Tibial nerve (tissue), 4 donors: ENCODE measurements at regions not wholly inside any gene's neighbourhood (a gene's known extent, or its start where the extent isn't known, plus 50 kb on each side); places are given as distances from the start of the nearest gene placed in this dataset.
"Not testable (repeated sequence)": the region's sequence is repeated elsewhere in the genome, so short reads cannot be mapped to it uniquely, and the experiment has no call there.

Source experiments
- DNase-seq, 2 donors: peaks; one replicate each; pipeline ENCODE4 v3.0.0-alpha.2; 2019; ENCODE audit warnings: low spot score in 2 of 2
- H3K27ac ChIP-seq, 4 donors: fragments of 200-600 bp; sonication (generic) in 3 of 4; one replicate each; pipeline ENCODE4 v1.5.1; 2017 to 2019; ENCODE audit warnings: mild to moderate bottlenecking in 1 of 4
- H3K27me3 ChIP-seq, 2 donors: fragments of 200-600 bp; sonication (generic) in 1 of 2; one replicate each; pipeline versions ENCODE4 v1.5.1 to v1.6.0; 2017 to 2019
- H3K36me3 ChIP-seq, 3 donors: fragments of 200-600 bp; sonication (generic); one replicate each; pipeline ENCODE4 v1.5.1; 2018 to 2019
- H3K4me1 ChIP-seq, 4 donors: fragments of 200-600 bp; sonication (generic) in 3 of 4; one replicate each; pipeline ENCODE4 v1.5.1; 2017 to 2019
- H3K4me3 ChIP-seq, 4 donors: fragments of 200-600 bp; sonication (generic) in 3 of 4; one replicate each; pipeline ENCODE4 v1.5.1; 2017 to 2019; ENCODE audit warnings: mild to moderate bottlenecking in 1 of 4, moderate library complexity in 1 of 4
- H3K9me3 ChIP-seq, 4 donors: fragments of 200-600 bp; sonication (generic) in 3 of 4; one replicate each; pipeline ENCODE4 v1.5.1; 2017 to 2019
- EP300 ChIP-seq, 2 donors: sonication (generic); formaldehyde crosslinking; IDR thresholded peaks; one replicate each; pipeline ENCODE4 v1.6.1; 2017; ENCODE audit warnings: antibody characterized with exemption in 2 of 2, mild to moderate bottlenecking in 1 of 2
- POLR2A ChIP-seq, 2 donors: fragments of 450-650 bp; IDR thresholded peaks; one replicate each; pipeline ENCODE4 v1.6.1; 2017; ENCODE audit warnings: antibody characterized with exemption in 2 of 2, mild to moderate bottlenecking in 2 of 2, moderate library complexity in 2 of 2
- WGBS, 2 donors: methylation state at CpG; one replicate each; pipeline ENCODE4 v1.1.5; 2018; 5-methylcytosine and 5-hydroxymethylcytosine counted together
- TF ChIP-seq, protein P1 (sequence below), 5 experiments: fragments of 200-600 bp in 3 of 5; fragments of 450-650 bp in 2 of 5; sonication (generic) in 3 of 5; IDR thresholded peaks; one replicate each; pipeline ENCODE4 v1.5.1; 2016 to 2019; ENCODE audit warnings: antibody characterized with exemption in 5 of 5, mild to moderate bottlenecking in 3 of 5, moderate library complexity in 2 of 5

DNA sequence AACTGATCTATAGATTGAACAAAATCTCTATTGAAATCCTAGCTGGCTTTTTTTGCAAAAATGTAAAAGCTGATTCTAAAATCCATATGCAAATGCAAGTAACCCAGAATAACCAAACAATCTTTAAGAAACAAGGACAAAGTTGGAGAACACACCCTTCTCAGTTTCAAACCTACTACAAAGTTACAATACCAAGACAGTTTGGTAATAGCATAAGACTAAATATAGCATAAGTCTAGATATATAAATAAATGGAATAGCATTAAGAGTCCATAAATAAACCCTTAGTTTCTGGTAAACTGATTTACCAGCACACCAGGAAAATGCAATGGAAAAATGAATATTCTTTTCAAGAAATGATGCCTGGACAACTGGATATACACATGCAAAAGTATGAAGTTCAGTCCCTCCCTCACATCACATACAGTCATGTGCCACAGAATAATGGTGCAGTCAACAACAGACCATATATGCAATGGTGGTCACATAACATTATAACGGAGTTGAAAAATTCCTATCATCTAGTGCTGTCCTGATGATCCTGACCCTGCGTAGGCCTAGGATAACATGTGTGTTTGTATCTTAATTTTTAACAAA, 94.5 kb upstream of the GRIN2B start:
- 46 to 93% methylated on average over 2 of the region's 2 CpGs for WGBS, 2 donors
- TF ChIP-seq, protein P1, sequence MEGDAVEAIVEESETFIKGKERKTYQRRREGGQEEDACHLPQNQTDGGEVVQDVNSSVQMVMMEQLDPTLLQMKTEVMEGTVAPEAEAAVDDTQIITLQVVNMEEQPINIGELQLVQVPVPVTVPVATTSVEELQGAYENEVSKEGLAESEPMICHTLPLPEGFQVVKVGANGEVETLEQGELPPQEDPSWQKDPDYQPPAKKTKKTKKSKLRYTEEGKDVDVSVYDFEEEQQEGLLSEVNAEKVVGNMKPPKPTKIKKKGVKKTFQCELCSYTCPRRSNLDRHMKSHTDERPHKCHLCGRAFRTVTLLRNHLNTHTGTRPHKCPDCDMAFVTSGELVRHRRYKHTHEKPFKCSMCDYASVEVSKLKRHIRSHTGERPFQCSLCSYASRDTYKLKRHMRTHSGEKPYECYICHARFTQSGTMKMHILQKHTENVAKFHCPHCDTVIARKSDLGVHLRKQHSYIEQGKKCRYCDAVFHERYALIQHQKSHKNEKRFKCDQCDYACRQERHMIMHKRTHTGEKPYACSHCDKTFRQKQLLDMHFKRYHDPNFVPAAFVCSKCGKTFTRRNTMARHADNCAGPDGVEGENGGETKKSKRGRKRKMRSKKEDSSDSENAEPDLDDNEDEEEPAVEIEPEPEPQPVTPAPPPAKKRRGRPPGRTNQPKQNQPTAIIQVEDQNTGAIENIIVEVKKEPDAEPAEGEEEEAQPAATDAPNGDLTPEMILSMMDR (IDR thresholded peaks at IDR 0.05) = no peak
- TF ChIP-seq EP300 (IDR thresholded peaks at IDR 0.05) = no peak
- TF ChIP-seq POLR2A (IDR thresholded peaks at IDR 0.05) = no peak
- no peak for DNase-seq

DNA sequence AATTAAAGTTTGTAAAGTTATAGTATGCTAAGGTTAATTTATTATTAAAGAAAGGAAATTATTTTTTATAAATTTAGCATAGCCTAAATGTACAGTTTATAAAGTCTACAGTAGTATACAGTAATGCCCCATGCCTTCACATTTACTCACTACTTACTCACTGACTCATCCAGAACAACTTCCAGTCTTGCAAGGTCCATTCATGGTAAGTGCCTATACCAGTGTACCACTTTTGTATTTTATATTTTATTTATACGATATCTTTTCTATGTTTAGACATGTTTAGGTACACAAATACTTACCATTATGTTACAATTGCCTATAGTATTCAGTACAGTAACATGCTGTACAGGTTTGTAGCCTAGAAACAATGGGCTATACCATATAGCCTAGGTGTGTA, 95.1 kb upstream of the GRIN2B start:
- DNase-seq = no peak
- no peaks in the 10 kb centered on the region for H3K36me3 ChIP-seq
- H3K4me3 ChIP-seq = no peak overlapping the region
- peaks cover 0 to 21% (median 1%) of the 10 kb centered on the region in 4 donors for H3K9me3 ChIP-seq
- H3K4me1 ChIP-seq = no peaks in the 10 kb centered on the region
- no peaks in the 10 kb centered on the region for H3K27me3 ChIP-seq
- 90 to 98% methylated on average over 1 of the region's 1 CpG for WGBS, 2 donors
- H3K27ac ChIP-seq = no peak overlapping the region
- TF ChIP-seq EP300 (IDR thresholded peaks at IDR 0.05) = no peak
- no peak for TF ChIP-seq POLR2A (IDR thresholded peaks at IDR 0.05)
- TF ChIP-seq, protein P1 (IDR thresholded peaks at IDR 0.05) = no peak

More for the DNA sequence above, 94.5 kb upstream of the GRIN2B start:
- H3K27ac ChIP-seq = no peak overlapping the region
- no peaks in the 10 kb centered on the region for H3K4me1 ChIP-seq
- H3K27me3 ChIP-seq = no peaks in the 10 kb centered on the region
- no peak overlapping the region for H3K4me3 ChIP-seq
- H3K9me3 ChIP-seq = peaks cover 0 to 21% (median 1%) of the 10 kb centered on the region in 4 donors
- no peaks in the 10 kb centered on the region for H3K36me3 ChIP-seq

- Histone ChIP-seq H3K27me3 (no peaks in the 10 kb centered on the region), H3K36me3 (no peaks in the 10 kb centered on the region), H3K4me1 (no peaks in the 10 kb centered on the region), H3K9me3 (no peaks in the 10 kb centered on the region), H3K4me3 (no peak overlapping the region), H3K27ac (no peak overlapping the region)
- TF ChIP-seq EP300 (IDR thresholded peaks at IDR 0.05) (no peak), POLR2A (IDR thresholded peaks at IDR 0.05) (no peak)
- TF ChIP-seq, protein P1 (IDR thresholded peaks at IDR 0.05) = no peak
- no peak for DNase-seq
Observed at GRCh38 chr12:14086838-14087237, 105.4 kb upstream of the GRIN2B start.

DNA sequence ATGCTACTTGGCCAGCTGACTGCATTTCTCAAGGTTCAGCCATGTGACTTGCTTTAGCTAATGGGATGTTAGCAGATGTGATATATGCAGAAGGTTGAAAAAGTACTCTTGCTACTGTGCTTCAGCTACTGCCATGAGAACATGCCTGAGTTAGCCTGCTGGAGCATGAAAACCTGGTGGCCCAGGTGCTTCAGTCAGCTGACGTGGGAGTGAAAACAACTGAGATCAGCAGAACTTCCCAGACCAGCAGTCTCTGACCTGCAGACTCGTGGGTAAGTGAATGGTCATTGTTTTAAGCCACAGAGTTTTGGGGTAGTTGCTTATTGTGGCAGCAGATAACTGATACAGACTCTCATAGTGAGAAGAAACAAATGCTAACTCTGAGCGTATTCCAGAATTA, 118.6 kb upstream of the GRIN2B start:
- no peak for DNase-seq
- no peak overlapping the region for H3K27ac ChIP-seq
- H3K27me3 ChIP-seq = no peaks in the 10 kb centered on the region
- no peaks in the 10 kb centered on the region for H3K36me3 ChIP-seq
- 81 to 88% methylated on average over 3 of the region's 3 CpGs for WGBS, 2 donors
- no peaks in the 10 kb centered on the region for H3K4me1 ChIP-seq
- TF ChIP-seq POLR2A (IDR thresholded peaks at IDR 0.05) = no peak
- no peak for TF ChIP-seq EP300 (IDR thresholded peaks at IDR 0.05)
- TF ChIP-seq, protein P1 (IDR thresholded peaks at IDR 0.05) = no peak
- no peak overlapping the region for H3K4me3 ChIP-seq
- H3K9me3 ChIP-seq = peaks cover 0 to 32% (median 0%) of the 10 kb centered on the region in 4 donors

GRCh38 chr12:14101556-14101955, 120.2 kb upstream of the GRIN2B start:
- H3K9me3 ChIP-seq = peaks cover 0 to 28% (median 0%) of the 10 kb centered on the region in 4 donors
- H3K4me3 ChIP-seq, H3K27ac ChIP-seq, H3K36me3 ChIP-seq, DNase-seq, H3K4me1 ChIP-seq, H3K27me3 ChIP-seq: not testable (repeated sequence)
- WGBS, 2 donors = 100% methylated on average over 1 of the region's 1 CpG
